H1 (cell line): ENCODE measurements at regions not wholly inside any gene's neighbourhood (a gene's known extent, or its start where the extent isn't known, plus 50 kb on each side); places are given as distances from the start of the nearest gene placed in this dataset.

ENCODE experiments used
- CTCF ChIA-PET: fragments of 300-600 bp; sonication (Branson Sonifier 250); formaldehyde crosslinking; loops from one replicate; lab custom pipeline; 2021; ENCODE audit not compliant: partially characterized antibody; lab: Charles Lee
- POLR2A ChIA-PET: fragments of 300-600 bp; sonication (Branson Sonifier 250); formaldehyde crosslinking; loops from one replicate; lab custom pipeline; 2021; ENCODE audit warnings: inconsistent platforms; ENCODE audit not compliant: partially characterized antibody; lab: Charles Lee
- DNase-seq, 2 experiments: peaks; one replicate each; pipeline versions ENCODE4 v3.0.0 to v3.0.0-alpha.2; 2010 to 2022; ENCODE audit warnings: low spot score in 2 of 2, low read depth in 1 of 2, mixed read lengths in 1 of 2
- FAIRE-seq: peaks from 2 replicates; lab custom pipeline; 2011; peaks lifted over from hg19 to GRCh38; lab: Jason Lieb, UNC
- H2AFZ ChIP-seq: 2 replicates; pipeline ENCODE4 v1.8.1; 2012; ENCODE audit warnings: low read length, inconsistent platforms
- H2AK5ac ChIP-seq: 2 replicates; pipeline ENCODE4 v1.6.1; 2013; ENCODE audit warnings: low read depth, low read length
- H2BK120ac ChIP-seq: replicated peaks from 2 replicates; pipeline ENCODE3; 2013; ENCODE audit warnings: low read depth, low read length, inconsistent platforms
- H2BK12ac ChIP-seq: 2 replicates; pipeline ENCODE4 v1.6.1; 2013; ENCODE audit warnings: low read depth, low read length
- H2BK15ac ChIP-seq: 2 replicates; pipeline ENCODE4 v1.6.1; 2013; ENCODE audit warnings: low read length
- H2BK20ac ChIP-seq: 2 replicates; pipeline ENCODE4 v1.6.1; 2013; ENCODE audit warnings: low read length
- H2BK5ac ChIP-seq: 2 replicates; pipeline ENCODE4 v1.6.1; 2013; ENCODE audit warnings: low read depth, low read length
- H3K14ac ChIP-seq: 2 replicates; pipeline ENCODE4 v1.6.1; 2013; ENCODE audit warnings: inconsistent platforms; ENCODE audit not compliant: insufficient read length
- H3K18ac ChIP-seq: 2 replicates; pipeline ENCODE4 v1.6.1; 2013; ENCODE audit warnings: low read length; ENCODE audit errors: extremely low read depth
- H3K23ac ChIP-seq: 2 replicates; pipeline ENCODE4 v1.6.1; 2013; ENCODE audit warnings: inconsistent platforms; ENCODE audit not compliant: insufficient read length
- H3K23me2 ChIP-seq: 2 replicates; pipeline ENCODE4 v1.6.1; 2013; ENCODE audit warnings: low read depth, low read length
- H3K27ac ChIP-seq: 2 replicates; pipeline ENCODE4 v1.6.1; 2011; ENCODE audit warnings: low read depth, low read length, inconsistent platforms
- H3K27me3 ChIP-seq, 4 experiments: replicated peaks in 1 of 4; 1 replicate in 1 of 4; 2 replicates in 3 of 4; pipeline versions ENCODE4 v1.6.1 to v1.8.1; 2011 to 2013; ENCODE audit warnings: low read length in 3 of 4, mild to moderate bottlenecking in 3 of 4, inconsistent platforms in 2 of 4, mixed read lengths in 2 of 4, moderate library complexity in 1 of 4; ENCODE audit not compliant: control insufficient read depth in 3 of 4, insufficient read depth in 3 of 4; ENCODE audit errors: extremely low read depth in 1 of 4
- H3K36me3 ChIP-seq, 4 experiments: 2 replicates each; pipeline versions ENCODE4 v1.6.1 to v1.8.1; 2011 to 2013; ENCODE audit warnings: mild to moderate bottlenecking in 4 of 4, low read length in 3 of 4, moderate library complexity in 2 of 4, control low read depth in 1 of 4, inconsistent platforms in 1 of 4; ENCODE audit not compliant: insufficient read depth in 4 of 4, control insufficient read depth in 2 of 4
- H3K4ac ChIP-seq: replicated peaks from 2 replicates; pipeline ENCODE3; 2013; ENCODE audit warnings: low read length, low read depth, mixed read lengths, inconsistent platforms; ENCODE audit not compliant: insufficient read length
- H3K4me1 ChIP-seq, 4 experiments: replicated peaks in 1 of 4; 1 replicate in 1 of 4; 2 replicates in 3 of 4; pipeline versions ENCODE4 v1.6.1 to v1.8.1; 2011 to 2013; ENCODE audit warnings: low read length in 3 of 4, inconsistent platforms in 2 of 4, mixed read lengths in 1 of 4; ENCODE audit not compliant: insufficient read depth in 4 of 4, control insufficient read depth in 3 of 4
- H3K4me2 ChIP-seq, 2 experiments: 2 replicates each; pipeline versions ENCODE4 v1.6.1 to v1.8.1; 2011 to 2013; ENCODE audit warnings: low read depth in 2 of 2, low read length in 2 of 2, control low read depth in 1 of 2, inconsistent platforms in 1 of 2, mild to moderate bottlenecking in 1 of 2; ENCODE audit not compliant: insufficient read depth in 1 of 2
- H3K4me3 ChIP-seq, 4 experiments: fragments of 200-600, 300-600 bp in 1 of 4; sonication (generic), shearing (Covaris generic), sonication (Bioruptor Twin) in 1 of 4; 2 replicates each; pipeline versions ENCODE4 v1.5.1 to v1.8.1; 2011 to 2016; ENCODE audit warnings: low read length in 4 of 4, low read depth in 3 of 4, control low read depth in 2 of 4, inconsistent platforms in 2 of 4, mild to moderate bottlenecking in 2 of 4, mixed read lengths in 1 of 4, moderate library complexity in 1 of 4; ENCODE audit not compliant: insufficient read depth in 2 of 4; ENCODE audit errors: extremely low read depth in 1 of 4
- H3K56ac ChIP-seq: replicated peaks from 2 replicates; pipeline ENCODE3; 2013; ENCODE audit warnings: low read depth, mild to moderate bottlenecking, mixed read lengths, low read length, inconsistent platforms; ENCODE audit not compliant: insufficient read length
- H3K79me1 ChIP-seq: 2 replicates; pipeline ENCODE4 v1.6.1; 2013; ENCODE audit warnings: low read depth, low read length, control low read depth
- H3K79me2 ChIP-seq, 2 experiments: 2 replicates each; pipeline versions ENCODE4 v1.6.1 to v1.8.1; 2012 to 2013; ENCODE audit warnings: low read length in 2 of 2, mild to moderate bottlenecking in 2 of 2, inconsistent platforms in 1 of 2; ENCODE audit not compliant: insufficient read depth in 2 of 2, control insufficient read depth in 1 of 2
- H3K9ac ChIP-seq, 4 experiments: replicated peaks in 1 of 4; 1 replicate in 1 of 4; 2 replicates in 3 of 4; pipeline versions ENCODE4 v1.6.1 to v1.8.1; 2011 to 2013; ENCODE audit warnings: low read depth in 3 of 4, low read length in 3 of 4, control low read depth in 2 of 4, mild to moderate bottlenecking in 2 of 4, moderate library complexity in 2 of 4, inconsistent platforms in 1 of 4; ENCODE audit errors: extremely low read depth in 1 of 4
- H3K9me3 ChIP-seq, 2 experiments: 2 replicates each; pipeline versions ENCODE4 v1.6.1 to v1.8.1; 2012 to 2013; ENCODE audit warnings: mild to moderate bottlenecking in 2 of 2, moderate library complexity in 2 of 2, control low read depth in 1 of 2, inconsistent platforms in 1 of 2, low read depth in 1 of 2, low read length in 1 of 2, mixed read lengths in 1 of 2; ENCODE audit not compliant: insufficient read depth in 2 of 2
- H4K20me1 ChIP-seq, 2 experiments: replicated peaks in 1 of 2; 2 replicates each; pipeline versions ENCODE3 to v1.8.1; 2011 to 2013; ENCODE audit warnings: inconsistent platforms in 2 of 2, low read length in 2 of 2, mild to moderate bottlenecking in 1 of 2; ENCODE audit not compliant: insufficient read depth in 2 of 2, control insufficient read depth in 1 of 2
- H4K5ac ChIP-seq: 2 replicates; pipeline ENCODE4 v1.6.1; 2013; ENCODE audit warnings: low read length, low read depth, mixed read lengths, inconsistent platforms; ENCODE audit not compliant: insufficient read length
- H4K8ac ChIP-seq: 2 replicates; pipeline ENCODE4 v1.8.0; 2013; ENCODE audit warnings: mild to moderate bottlenecking, moderate library complexity, low read length, inconsistent platforms; ENCODE audit not compliant: insufficient read depth; ENCODE audit errors: extremely low read depth
- H4K91ac ChIP-seq: replicated peaks from 2 replicates; pipeline ENCODE3; 2013; ENCODE audit warnings: low read length, mixed read lengths, inconsistent platforms; ENCODE audit not compliant: insufficient read length
- ASH2L ChIP-seq: fragments of 200-600, 300-600 bp; sonication (generic); IDR thresholded peaks from one replicate; pipeline ENCODE4 v1.7.1; 2017; ENCODE audit warnings: low read length
- BCL11A ChIP-seq, 2 experiments: IDR thresholded peaks; one replicate each; pipeline ENCODE4 v1.6.1; 2011; ENCODE audit warnings: low read depth in 2 of 2, low read length in 2 of 2, mild to moderate bottlenecking in 2 of 2
- EZH2 ChIP-seq: fragments of 200-600 bp; sonication (generic); IDR thresholded peaks from 2 replicates; pipeline ENCODE4 v1.7.1; 2012; ENCODE audit warnings: low read depth, mild to moderate bottlenecking, moderate library complexity, low read length, inconsistent platforms; ENCODE audit not compliant: severe bottlenecking
- JUND ChIP-seq: IDR thresholded peaks from 2 replicates; pipeline ENCODE4 v1.6.1; 2011; ENCODE audit warnings: mild to moderate bottlenecking, improper control_type of control experiment, low read length
- KDM4A ChIP-seq: IDR thresholded peaks from one replicate; pipeline ENCODE4 v1.7.1; 2012; ENCODE audit warnings: low read depth, mild to moderate bottlenecking, moderate library complexity, low read length, inconsistent platforms; ENCODE audit not compliant: severe bottlenecking
- KDM5A ChIP-seq: fragments of 200-600 bp; IDR thresholded peaks from 2 replicates; pipeline ENCODE4 v1.7.1; 2012; ENCODE audit warnings: mild to moderate bottlenecking, low read length, inconsistent platforms, mixed read lengths
- MAFK ChIP-seq: IDR thresholded peaks from 2 replicates; pipeline ENCODE4 v1.6.1; 2012; ENCODE audit warnings: low read depth, mild to moderate bottlenecking, improper control_type of control experiment, low read length
- NANOG ChIP-seq: IDR thresholded peaks from 2 replicates; pipeline ENCODE4 v1.6.1; 2011; ENCODE audit warnings: low read length, low read depth, mild to moderate bottlenecking, inconsistent platforms; ENCODE audit not compliant: insufficient read depth, poor library complexity, severe bottlenecking
- RNF2 ChIP-seq: fragments of 200-900, 300-1000 bp; sonication (generic); IDR thresholded peaks from 2 replicates; pipeline ENCODE4 v1.7.1; 2016; ENCODE audit warnings: borderline replicate concordance, low read depth, mild to moderate bottlenecking, antibody characterized with exemption, low read length; ENCODE audit not compliant: poor library complexity, severe bottlenecking; ENCODE audit errors: missing control alignments
- SP4 ChIP-seq: IDR thresholded peaks from 2 replicates; pipeline ENCODE4 v1.6.1; 2012; ENCODE audit warnings: low read length, inconsistent platforms
- SRF ChIP-seq: IDR thresholded peaks from 2 replicates; pipeline ENCODE4 v1.6.1; 2011; ENCODE audit warnings: mild to moderate bottlenecking, low read depth, low read length, moderate library complexity
- ZNF274 ChIP-seq: IDR thresholded peaks from 2 replicates; pipeline ENCODE4 v1.7.0; 2012; ENCODE audit warnings: low read length, borderline replicate concordance; ENCODE audit errors: extremely low read depth
- WGBS, 2 experiments: shearing (Covaris generic) in 1 of 2; methylation state at CpG; one replicate each; pipeline versions ENCODE4 v1.1.6 to v1.1.7; 2013 to 2015; ENCODE audit warnings: low lambda C conversion rate in 2 of 2, mixed read lengths in 2 of 2, inconsistent platforms in 1 of 2, low coverage in 1 of 2, missing lambda C conversion rate in 1 of 2; ENCODE audit not compliant: insufficient replicate concordance in 2 of 2, insufficient coverage in 1 of 2, insufficient read length in 1 of 2; ENCODE audit errors: extremely low coverage in 1 of 2, missing lambda C conversion rate in 1 of 2; 5-methylcytosine and 5-hydroxymethylcytosine counted together
- TF ChIP-seq, protein P1 (sequence below): IDR thresholded peaks from 2 replicates; pipeline ENCODE4 v1.6.1; 2011; ENCODE audit warnings: low read length, improper control_type of control experiment

DNA sequence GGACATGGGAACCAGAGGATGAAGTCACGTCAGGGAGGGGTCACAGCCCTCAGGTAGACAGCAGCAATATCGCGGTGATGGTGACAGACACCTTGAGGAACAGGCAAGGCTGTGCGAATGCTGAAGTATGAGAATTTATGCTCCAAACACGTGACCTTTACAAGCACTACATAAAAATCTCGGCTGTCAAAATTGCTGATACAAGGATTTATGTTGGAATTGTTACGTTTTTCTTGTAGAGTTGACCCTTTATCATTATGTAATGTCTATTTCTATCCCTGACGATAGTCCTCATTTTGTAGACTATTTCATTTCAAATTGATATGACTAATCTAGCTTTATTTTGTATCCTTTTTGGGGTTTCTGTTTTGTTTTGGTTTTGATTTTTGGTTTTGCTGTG lies 311.1 kb downstream of the C6orf118 start:
- Histone ChIP-seq H2BK5ac (no peak overlapping the region), H3K56ac (no peak overlapping the region), H3K18ac (no peak overlapping the region), H3K4me1 (no peaks in the 10 kb centered on the region), H3K23me2 (no peaks in the 10 kb centered on the region), H2BK120ac (no peak overlapping the region), H4K91ac (no peak overlapping the region), H3K79me2 (no peaks in the 10 kb centered on the region), H3K23ac (no peak overlapping the region), H2AK5ac (no peak overlapping the region), H2AFZ (no peak overlapping the region), H2BK20ac (no peak overlapping the region), H3K14ac (no peak overlapping the region), H3K27me3 (no peaks in the 10 kb centered on the region), H2BK12ac (no peak overlapping the region), H3K36me3 (no peaks in the 10 kb centered on the region), H4K5ac (no peak overlapping the region), H3K79me1 (no peaks in the 10 kb centered on the region), H3K27ac (no peak overlapping the region), H3K9ac (no peak overlapping the region), H4K8ac (no peak overlapping the region), H4K20me1 (no peaks in the 10 kb centered on the region), H3K4me2 (no peak overlapping the region), H3K4ac (no peak overlapping the region), H2BK15ac (no peak overlapping the region), H3K4me3 (no peak overlapping the region), H3K9me3 (peaks cover 0 to 9% of the 10 kb centered on the region in 2 experiments; a peak in 2 of 4 replicates)
- WGBS, 2 experiments: 97% methylated on average over 8 of the region's 8 CpGs; no CpG with 5 or more reads in 1 of the 2 experiments
- no peak for DNase-seq
- ChIA-PET POLR2A (no interaction called here), CTCF (interaction anchor here (1.3 kb wide), 1 partner anchor 233 kb away, joined by 4 read pairs; no protein-coding TSS in a partner anchor)
- no peak for FAIRE-seq
- TF ChIP-seq NANOG: no peak
- no peak for TF ChIP-seq ZNF274
- TF ChIP-seq EZH2: no peak
- no peak for TF ChIP-seq KDM4A
- TF ChIP-seq RNF2: no peak
- no peak for TF ChIP-seq KDM5A
- TF ChIP-seq, protein P1, sequence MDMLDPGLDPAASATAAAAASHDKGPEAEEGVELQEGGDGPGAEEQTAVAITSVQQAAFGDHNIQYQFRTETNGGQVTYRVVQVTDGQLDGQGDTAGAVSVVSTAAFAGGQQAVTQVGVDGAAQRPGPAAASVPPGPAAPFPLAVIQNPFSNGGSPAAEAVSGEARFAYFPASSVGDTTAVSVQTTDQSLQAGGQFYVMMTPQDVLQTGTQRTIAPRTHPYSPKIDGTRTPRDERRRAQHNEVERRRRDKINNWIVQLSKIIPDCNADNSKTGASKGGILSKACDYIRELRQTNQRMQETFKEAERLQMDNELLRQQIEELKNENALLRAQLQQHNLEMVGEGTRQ: no peak
- TF ChIP-seq BCL11A (IDR thresholded peaks at IDR 0.05; ENCODE audit: low read depth in 2 of 2, low read length in 2 of 2): no peak
- TF ChIP-seq MAFK: no peak
- no peak for TF ChIP-seq SP4
- no peak for TF ChIP-seq JUND
- TF ChIP-seq ASH2L: no peak
- no peak for TF ChIP-seq SRF
